ENCODE measurements at regions not wholly inside any gene's neighbourhood (a gene's known extent, or its start where the extent isn't known, plus 50 kb on each side); places are given as distances from the start of the nearest gene placed in this dataset.
"Not testable (repeated sequence)": the region's sequence is repeated elsewhere in the genome, so short reads cannot be mapped to it uniquely, and the experiment has no call there.

DNA sequence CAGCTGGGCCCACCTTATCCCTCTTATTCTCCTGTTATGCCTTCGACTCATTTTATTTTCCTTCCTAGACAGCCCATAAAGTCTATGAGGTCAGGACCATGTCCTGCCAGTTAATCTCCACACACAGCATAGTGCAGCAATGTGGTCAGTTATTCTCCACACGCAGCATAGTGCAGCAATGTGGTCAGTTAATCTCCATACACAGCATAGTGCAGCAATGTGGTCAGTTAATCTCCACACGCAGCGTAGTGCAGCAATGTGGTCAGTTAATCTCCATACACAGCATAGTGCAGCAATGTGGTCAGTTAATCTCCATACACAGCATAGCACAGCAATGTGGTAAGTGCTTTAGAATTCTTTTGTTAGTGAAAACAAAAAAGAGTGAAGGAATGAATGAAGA lies 77.8 kb downstream of the TEX36 start:
- peaks cover 4 to 5% of the 10 kb centered on the region in 2 donors for H3K9me3 ChIP-seq (ENCODE audit: control insufficient read depth in 1 of 2, low read length in 2 of 2)
- no peaks in the 10 kb centered on the region for H3K36me3 ChIP-seq (ENCODE audit: control insufficient read depth in 1 of 2, insufficient read depth in 2 of 2, low read length in 2 of 2)
- no peaks in the 10 kb centered on the region for H3K4me1 ChIP-seq (ENCODE audit: control insufficient read depth in 1 of 2, insufficient read depth in 2 of 2, low read length in 2 of 2)
- no peak overlapping the region for H3K27ac ChIP-seq (ENCODE audit: low read depth, low read length)
- H3K4me3 ChIP-seq (ENCODE audit: low read depth in 1 of 2, low read length in 2 of 2): no peak overlapping the region
- no peak overlapping the region for H3K9ac ChIP-seq (ENCODE audit: low read depth in 1 of 2, low read length in 2 of 2)
- no peaks in the 10 kb centered on the region for H3K27me3 ChIP-seq (ENCODE audit: control insufficient read depth in 1 of 2, insufficient read depth in 2 of 2, low read length in 2 of 2)

DNA sequence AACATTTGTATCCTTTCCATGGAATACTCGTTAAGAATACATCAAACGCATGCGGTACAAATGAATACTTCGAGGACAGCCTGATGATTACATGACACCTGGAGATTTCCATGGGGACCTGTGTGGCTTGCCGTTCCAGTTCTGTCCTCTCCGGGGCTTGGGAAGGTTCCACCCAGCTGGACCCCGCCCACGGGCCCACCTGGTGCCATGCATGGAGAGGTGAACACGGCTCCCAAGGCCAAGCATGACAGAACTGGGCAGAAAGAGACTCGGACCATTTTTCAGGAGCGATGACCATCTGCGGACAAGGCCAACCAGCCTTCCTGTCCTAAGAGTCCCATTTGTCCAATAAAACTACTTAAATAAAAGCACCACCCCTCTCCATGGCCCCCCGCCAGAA lies 80.1 kb downstream of the TEX36 start:
- Histone ChIP-seq H3K36me3 (ENCODE audit: control insufficient read depth in 1 of 2, insufficient read depth in 2 of 2, low read length in 2 of 2) (no peaks in the 10 kb centered on the region), H3K4me3 (ENCODE audit: low read depth in 1 of 2, low read length in 2 of 2) (no peak overlapping the region), H3K9me3 (ENCODE audit: control insufficient read depth in 1 of 2, low read length in 2 of 2) (peaks cover 7 to 10% of the 10 kb centered on the region in 2 donors), H3K27ac (ENCODE audit: low read depth, low read length) (no peak overlapping the region), H3K9ac (ENCODE audit: low read depth in 1 of 2, low read length in 2 of 2) (no peak overlapping the region), H3K4me1 (ENCODE audit: control insufficient read depth in 1 of 2, insufficient read depth in 2 of 2, low read length in 2 of 2) (no peaks in the 10 kb centered on the region), H3K27me3 (ENCODE audit: control insufficient read depth in 1 of 2, insufficient read depth in 2 of 2, low read length in 2 of 2) (no peaks in the 10 kb centered on the region)

DNA sequence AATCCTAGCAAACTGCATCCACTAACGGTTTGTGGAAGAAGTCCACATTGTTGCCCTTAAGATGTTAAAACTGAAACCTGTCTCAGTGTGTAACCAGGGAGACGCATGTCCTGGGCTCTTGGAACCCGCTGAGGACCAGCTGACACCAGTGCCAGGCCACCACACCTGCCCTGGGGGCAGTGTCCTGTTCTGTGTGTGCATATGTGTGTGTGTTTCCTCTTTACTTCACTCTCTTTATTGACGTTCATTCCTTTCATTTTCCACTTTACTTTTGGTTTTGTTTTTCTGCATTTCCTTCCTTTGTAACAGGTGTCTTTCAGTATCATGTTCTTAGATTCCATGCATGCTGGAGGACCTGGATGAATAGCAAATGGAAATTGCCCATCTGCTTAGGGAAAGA lies 83.8 kb downstream of the TEX36 start:
- no peak overlapping the region for H3K9ac ChIP-seq (ENCODE audit: low read depth in 1 of 2, low read length in 2 of 2)
- H3K9me3 ChIP-seq (ENCODE audit: control insufficient read depth in 1 of 2, low read length in 2 of 2): peaks cover 17 to 20% of the 10 kb centered on the region in 2 donors
- H3K27ac ChIP-seq (ENCODE audit: low read depth, low read length): no peak overlapping the region
- H3K27me3 ChIP-seq (ENCODE audit: control insufficient read depth in 1 of 2, insufficient read depth in 2 of 2, low read length in 2 of 2): no peaks in the 10 kb centered on the region
- no peaks in the 10 kb centered on the region for H3K36me3 ChIP-seq (ENCODE audit: control insufficient read depth in 1 of 2, insufficient read depth in 2 of 2, low read length in 2 of 2)
- H3K4me3 ChIP-seq (ENCODE audit: low read depth in 1 of 2, low read length in 2 of 2): no peak overlapping the region
- H3K4me1 ChIP-seq (ENCODE audit: control insufficient read depth in 1 of 2, insufficient read depth in 2 of 2, low read length in 2 of 2): no peaks in the 10 kb centered on the region

DNA sequence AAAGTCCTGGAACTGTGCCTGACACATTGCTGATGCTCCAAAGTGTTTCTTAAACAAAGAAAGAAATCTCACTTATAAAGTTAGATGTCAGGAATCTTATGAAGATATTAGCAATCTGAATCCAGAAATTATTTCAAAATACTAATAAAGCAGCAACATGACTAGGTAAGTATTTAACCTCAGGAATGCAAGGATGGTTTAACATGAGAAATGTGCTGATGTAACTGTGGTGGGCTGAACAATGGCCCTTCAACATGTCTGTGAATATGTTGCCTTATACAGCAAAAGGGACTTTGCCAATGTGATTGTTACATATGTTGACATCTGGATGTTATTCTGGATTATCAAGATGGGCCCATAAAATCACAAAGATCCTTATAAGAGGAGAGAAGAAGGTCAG lies 87.1 kb downstream of the TEX36 start:
- H3K36me3 ChIP-seq (ENCODE audit: control insufficient read depth in 1 of 2, insufficient read depth in 2 of 2, low read length in 2 of 2): no peaks in the 10 kb centered on the region
- no peaks in the 10 kb centered on the region for H3K27me3 ChIP-seq (ENCODE audit: control insufficient read depth in 1 of 2, insufficient read depth in 2 of 2, low read length in 2 of 2)
- H3K4me1 ChIP-seq (ENCODE audit: control insufficient read depth in 1 of 2, insufficient read depth in 2 of 2, low read length in 2 of 2): no peaks in the 10 kb centered on the region
- H3K4me3 ChIP-seq (ENCODE audit: low read depth in 1 of 2, low read length in 2 of 2): no peak overlapping the region
- H3K9ac ChIP-seq (ENCODE audit: low read depth in 1 of 2, low read length in 2 of 2): no peak overlapping the region
- H3K9me3 ChIP-seq (ENCODE audit: control insufficient read depth in 1 of 2, low read length in 2 of 2): peaks cover 17 to 20% of the 10 kb centered on the region in 2 donors
- no peak overlapping the region for H3K27ac ChIP-seq (ENCODE audit: low read depth, low read length)

DNA sequence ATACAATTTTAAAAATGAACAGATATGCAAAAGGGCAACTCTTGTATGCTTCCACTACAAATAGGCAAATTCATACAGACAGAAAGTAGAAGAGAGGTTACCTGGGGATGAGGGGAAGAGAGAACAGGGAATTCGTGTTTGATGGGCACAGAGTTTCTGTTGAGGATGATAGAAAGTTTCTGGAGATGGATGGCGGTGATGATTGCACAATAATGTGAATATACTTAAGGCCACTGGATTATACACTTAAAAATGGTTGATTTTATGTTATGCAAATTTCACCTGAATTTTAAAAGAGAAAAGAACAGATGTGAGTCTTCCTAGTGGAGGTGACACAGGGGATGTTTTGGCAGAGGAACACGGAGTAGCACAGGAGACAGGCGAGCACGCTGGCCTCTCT lies 89.3 kb downstream of the TEX36 start:
- H3K4me3 ChIP-seq (ENCODE audit: low read depth in 1 of 2, low read length in 2 of 2): no peak overlapping the region
- H3K9ac ChIP-seq (ENCODE audit: low read depth in 1 of 2, low read length in 2 of 2): no peak overlapping the region
- no peaks in the 10 kb centered on the region for H3K27me3 ChIP-seq (ENCODE audit: control insufficient read depth in 1 of 2, insufficient read depth in 2 of 2, low read length in 2 of 2)
- H3K27ac ChIP-seq (ENCODE audit: low read depth, low read length): no peak overlapping the region
- H3K36me3 ChIP-seq (ENCODE audit: control insufficient read depth in 1 of 2, insufficient read depth in 2 of 2, low read length in 2 of 2): no peaks in the 10 kb centered on the region
- H3K4me1 ChIP-seq (ENCODE audit: control insufficient read depth in 1 of 2, insufficient read depth in 2 of 2, low read length in 2 of 2): no peaks in the 10 kb centered on the region
- peaks cover 9 to 10% of the 10 kb centered on the region in 2 donors for H3K9me3 ChIP-seq (ENCODE audit: control insufficient read depth in 1 of 2, low read length in 2 of 2)

DNA sequence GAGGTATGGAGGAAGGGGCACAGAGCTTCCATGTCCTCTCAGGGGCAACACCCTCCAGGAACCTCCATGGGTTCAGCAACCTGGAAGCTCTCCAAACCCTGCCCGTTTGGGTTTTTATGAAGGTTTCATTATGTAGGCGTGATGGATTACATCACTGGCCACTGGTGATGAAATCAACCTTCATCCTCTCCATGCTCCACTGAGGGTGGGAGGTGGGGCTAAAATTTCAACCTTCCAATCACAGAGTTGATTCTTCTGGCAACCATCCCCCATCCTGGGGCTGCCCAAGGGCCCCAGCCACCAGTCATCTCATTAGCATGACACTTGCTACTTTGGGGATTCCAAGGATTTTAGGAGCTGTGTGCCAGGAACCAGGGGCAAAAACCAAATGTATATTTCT lies 90.1 kb downstream of the TEX36 start:
- Histone ChIP-seq H3K4me1 (ENCODE audit: control insufficient read depth in 1 of 2, insufficient read depth in 2 of 2, low read length in 2 of 2) (no peaks in the 10 kb centered on the region), H3K27me3 (ENCODE audit: control insufficient read depth in 1 of 2, insufficient read depth in 2 of 2, low read length in 2 of 2) (no peaks in the 10 kb centered on the region), H3K36me3 (ENCODE audit: control insufficient read depth in 1 of 2, insufficient read depth in 2 of 2, low read length in 2 of 2) (no peaks in the 10 kb centered on the region)

DNA sequence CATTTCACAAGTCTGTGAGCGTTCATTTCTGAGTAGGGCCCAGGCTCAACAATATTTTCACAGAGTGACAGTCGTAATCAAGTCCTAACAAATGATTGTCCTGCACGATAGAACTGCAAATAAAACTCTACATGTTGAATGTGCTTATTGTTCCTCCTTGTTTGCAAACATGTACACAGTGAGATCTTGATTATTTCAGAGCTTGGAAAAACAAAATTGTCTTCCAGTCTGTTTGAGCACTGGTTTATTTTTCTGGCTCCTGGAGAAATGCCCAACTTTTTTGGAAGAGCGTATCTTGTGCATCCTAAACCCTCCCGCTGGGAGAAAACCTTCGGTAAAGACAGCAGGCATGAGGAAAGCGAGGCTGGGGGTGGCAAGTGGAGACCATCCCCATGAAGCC lies 91.1 kb downstream of the TEX36 start:
- Histone ChIP-seq H3K27ac (ENCODE audit: low read depth, low read length) (no peak overlapping the region), H3K36me3 (ENCODE audit: control insufficient read depth in 1 of 2, insufficient read depth in 2 of 2, low read length in 2 of 2) (no peaks in the 10 kb centered on the region), H3K9ac (ENCODE audit: low read depth in 1 of 2, low read length in 2 of 2) (no peak overlapping the region), H3K9me3 (ENCODE audit: control insufficient read depth in 1 of 2, low read length in 2 of 2) (peaks cover 9 to 10% of the 10 kb centered on the region in 2 donors), H3K4me1 (ENCODE audit: control insufficient read depth in 1 of 2, insufficient read depth in 2 of 2, low read length in 2 of 2) (no peaks in the 10 kb centered on the region), H3K27me3 (ENCODE audit: control insufficient read depth in 1 of 2, insufficient read depth in 2 of 2, low read length in 2 of 2) (no peaks in the 10 kb centered on the region), H3K4me3 (ENCODE audit: low read depth in 1 of 2, low read length in 2 of 2) (no peak overlapping the region)

More for the DNA sequence above, 90.1 kb downstream of the TEX36 start:
- H3K9ac ChIP-seq (ENCODE audit: low read depth in 1 of 2, low read length in 2 of 2): no peak overlapping the region
- no peak overlapping the region for H3K27ac ChIP-seq (ENCODE audit: low read depth, low read length)
- no peak overlapping the region for H3K4me3 ChIP-seq (ENCODE audit: low read depth in 1 of 2, low read length in 2 of 2)
- peaks cover 9 to 10% of the 10 kb centered on the region in 2 donors for H3K9me3 ChIP-seq (ENCODE audit: control insufficient read depth in 1 of 2, low read length in 2 of 2)

DNA sequence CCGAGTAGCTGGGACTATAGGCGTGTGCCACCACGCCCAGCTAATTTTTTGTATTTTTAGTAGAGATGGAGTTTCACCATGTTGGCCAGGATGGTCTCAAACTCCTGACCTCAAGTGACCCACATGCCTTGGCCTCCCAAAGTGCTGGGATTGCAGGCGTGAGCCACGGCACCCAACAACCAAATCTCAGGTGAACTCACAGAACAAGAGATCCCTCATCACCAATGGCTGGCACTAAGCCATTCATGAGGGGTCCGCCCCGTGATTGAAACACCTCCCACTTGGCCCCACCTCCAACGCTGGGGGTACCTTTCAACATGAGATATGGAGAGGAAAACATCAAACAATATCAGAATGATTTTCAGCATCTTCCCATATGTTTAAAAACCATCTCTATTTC lies 94.2 kb downstream of the TEX36 start:
- not testable (repeated sequence) for H3K4me1 ChIP-seq (ENCODE audit: control insufficient read depth in 1 of 2, insufficient read depth in 2 of 2, low read length in 2 of 2); H3K27ac ChIP-seq (ENCODE audit: low read depth, low read length); H3K9ac ChIP-seq (ENCODE audit: low read depth in 1 of 2, low read length in 2 of 2); H3K4me3 ChIP-seq (ENCODE audit: low read depth in 1 of 2, low read length in 2 of 2); H3K9me3 ChIP-seq (ENCODE audit: control insufficient read depth in 1 of 2, low read length in 2 of 2); H3K36me3 ChIP-seq (ENCODE audit: control insufficient read depth in 1 of 2, insufficient read depth in 2 of 2, low read length in 2 of 2); H3K27me3 ChIP-seq (ENCODE audit: control insufficient read depth in 1 of 2, insufficient read depth in 2 of 2, low read length in 2 of 2)

DNA sequence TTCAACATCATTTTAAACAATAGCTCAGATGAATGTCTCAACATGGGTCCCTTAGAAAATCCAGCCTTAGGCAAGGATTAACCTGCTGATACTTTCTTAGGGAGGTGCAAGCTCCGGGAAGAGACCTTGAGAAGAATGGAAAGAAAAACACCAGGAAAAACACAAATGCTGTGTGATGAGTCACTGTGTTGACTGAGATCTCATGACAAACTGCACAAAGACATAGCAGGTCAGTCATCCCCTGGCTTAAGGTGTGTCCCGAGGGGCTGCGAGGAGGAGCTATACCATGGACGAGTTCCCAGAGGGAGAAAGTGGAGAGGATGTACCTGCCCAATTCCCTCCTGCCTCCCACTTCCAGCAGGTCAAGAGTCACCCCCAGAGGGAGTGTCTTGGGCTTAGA lies 98.0 kb downstream of the TEX36 start:
- Histone ChIP-seq H3K9me3 (ENCODE audit: control insufficient read depth in 1 of 2, low read length in 2 of 2) (no peaks in the 10 kb centered on the region), H3K4me1 (ENCODE audit: control insufficient read depth in 1 of 2, insufficient read depth in 2 of 2, low read length in 2 of 2) (no peaks in the 10 kb centered on the region), H3K4me3 (ENCODE audit: low read depth in 1 of 2, low read length in 2 of 2) (no peak overlapping the region), H3K36me3 (ENCODE audit: control insufficient read depth in 1 of 2, insufficient read depth in 2 of 2, low read length in 2 of 2) (no peaks in the 10 kb centered on the region), H3K27ac (ENCODE audit: low read depth, low read length) (no peak overlapping the region), H3K9ac (ENCODE audit: low read depth in 1 of 2, low read length in 2 of 2) (no peak overlapping the region), H3K27me3 (ENCODE audit: control insufficient read depth in 1 of 2, insufficient read depth in 2 of 2, low read length in 2 of 2) (no peaks in the 10 kb centered on the region)

DNA sequence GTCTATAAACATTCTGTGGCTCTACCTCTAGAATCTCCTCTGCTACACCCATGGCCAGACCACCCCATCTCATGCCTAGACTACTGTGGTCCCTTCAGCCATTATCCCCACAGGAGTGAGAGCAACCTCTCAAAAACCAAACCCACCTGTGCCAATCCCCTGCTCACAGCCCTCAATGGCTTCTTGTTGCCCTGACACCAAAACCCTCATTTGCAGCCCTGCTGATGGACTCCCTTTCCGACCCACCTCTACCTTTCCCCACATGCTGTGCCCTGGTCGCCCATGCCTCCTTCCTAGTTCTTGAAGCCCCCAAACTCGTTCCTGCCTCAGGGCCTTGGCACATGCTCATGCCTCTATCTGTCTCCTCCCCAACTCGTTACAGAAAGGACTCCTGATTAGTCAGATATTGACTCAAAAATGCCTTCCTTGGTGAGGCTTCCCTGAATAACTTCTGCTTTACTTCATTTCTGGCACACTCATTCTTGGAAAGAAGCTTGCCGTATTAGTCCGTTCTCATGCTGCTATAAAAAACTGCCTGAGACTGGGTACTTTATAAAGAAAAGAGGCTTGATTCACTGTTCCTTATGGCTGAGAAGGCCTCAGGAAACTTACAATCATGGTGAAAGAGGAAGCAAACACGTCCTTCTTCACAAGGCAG lies 104.2 kb downstream of the TEX36 start:
- Histone ChIP-seq H3K4me3 (ENCODE audit: low read depth in 1 of 2, low read length in 2 of 2) (no peak overlapping the region), H3K4me1 (ENCODE audit: control insufficient read depth in 1 of 2, insufficient read depth in 2 of 2, low read length in 2 of 2) (no peaks in the 10 kb centered on the region), H3K9me3 (ENCODE audit: control insufficient read depth in 1 of 2, low read length in 2 of 2) (no peaks in the 10 kb centered on the region), H3K27ac (ENCODE audit: low read depth, low read length) (no peak overlapping the region), H3K36me3 (ENCODE audit: control insufficient read depth in 1 of 2, insufficient read depth in 2 of 2, low read length in 2 of 2) (no peaks in the 10 kb centered on the region), H3K9ac (ENCODE audit: low read depth in 1 of 2, low read length in 2 of 2) (no peak overlapping the region), H3K27me3 (ENCODE audit: control insufficient read depth in 1 of 2, insufficient read depth in 2 of 2, low read length in 2 of 2) (peaks cover 0 to 3% of the 10 kb centered on the region in 2 donors)

DNA sequence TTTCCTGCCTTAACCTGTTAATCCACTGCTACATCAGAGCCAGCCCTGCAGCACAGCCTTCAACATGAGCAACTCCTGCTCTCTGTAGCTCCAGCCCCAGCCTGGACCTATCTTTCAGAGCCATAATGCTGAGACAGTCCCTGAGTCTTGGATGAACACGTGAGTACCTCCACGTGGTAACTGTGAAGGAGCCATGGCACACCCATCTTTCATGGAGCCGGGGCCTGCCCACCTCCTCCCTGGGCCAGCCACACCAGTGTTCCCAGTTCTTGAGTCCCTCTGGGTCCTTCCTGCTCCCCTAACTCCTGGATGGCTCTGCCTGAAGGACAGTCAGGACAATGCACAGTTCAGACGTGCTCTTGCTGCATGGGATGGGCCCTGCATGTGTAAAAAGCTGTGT lies 107.1 kb downstream of the TEX36 start:
- Histone ChIP-seq H3K4me1 (ENCODE audit: control insufficient read depth in 1 of 2, insufficient read depth in 2 of 2, low read length in 2 of 2) (no peaks in the 10 kb centered on the region), H3K4me3 (ENCODE audit: low read depth in 1 of 2, low read length in 2 of 2) (no peak overlapping the region), H3K9ac (ENCODE audit: low read depth in 1 of 2, low read length in 2 of 2) (no peak overlapping the region), H3K27ac (ENCODE audit: low read depth, low read length) (no peak overlapping the region), H3K36me3 (ENCODE audit: control insufficient read depth in 1 of 2, insufficient read depth in 2 of 2, low read length in 2 of 2) (no peaks in the 10 kb centered on the region), H3K27me3 (ENCODE audit: control insufficient read depth in 1 of 2, insufficient read depth in 2 of 2, low read length in 2 of 2) (peaks cover 0 to 3% of the 10 kb centered on the region in 2 donors), H3K9me3 (ENCODE audit: control insufficient read depth in 1 of 2, low read length in 2 of 2) (no peaks in the 10 kb centered on the region)
